HUES48 (cell line): ENCODE measurements at regions not wholly inside any gene's neighbourhood (a gene's known extent, or its start where the extent isn't known, plus 50 kb on each side); places are given as distances from the start of the nearest gene placed in this dataset.

ENCODE experiments used
- H3K27ac ChIP-seq: one replicate; pipeline ENCODE4 v1.7.0; 2013; ENCODE audit warnings: low read depth, low read length, inconsistent platforms
- H3K27me3 ChIP-seq: 2 replicates; pipeline ENCODE4 v1.6.1; 2013; ENCODE audit warnings: mild to moderate bottlenecking, low read length; ENCODE audit not compliant: control insufficient read depth, insufficient read depth
- H3K36me3 ChIP-seq: 2 replicates; pipeline ENCODE4 v1.6.1; 2013; ENCODE audit warnings: low read length; ENCODE audit not compliant: control insufficient read depth, insufficient read depth
- H3K4me1 ChIP-seq: 2 replicates; pipeline ENCODE4 v1.6.1; 2013; ENCODE audit warnings: mild to moderate bottlenecking, low read length; ENCODE audit not compliant: control insufficient read depth, insufficient read depth
- H3K4me3 ChIP-seq: 2 replicates; pipeline ENCODE4 v1.5.1; 2013; ENCODE audit warnings: mild to moderate bottlenecking, low read depth, low read length
- H3K9ac ChIP-seq: 2 replicates; pipeline ENCODE4 v1.6.1; 2013; ENCODE audit warnings: mild to moderate bottlenecking, low read depth, low read length, moderate library complexity
- H3K9me3 ChIP-seq: 2 replicates; pipeline ENCODE4 v1.6.1; 2013; ENCODE audit warnings: low read length; ENCODE audit not compliant: control insufficient read depth, insufficient read depth

DNA sequence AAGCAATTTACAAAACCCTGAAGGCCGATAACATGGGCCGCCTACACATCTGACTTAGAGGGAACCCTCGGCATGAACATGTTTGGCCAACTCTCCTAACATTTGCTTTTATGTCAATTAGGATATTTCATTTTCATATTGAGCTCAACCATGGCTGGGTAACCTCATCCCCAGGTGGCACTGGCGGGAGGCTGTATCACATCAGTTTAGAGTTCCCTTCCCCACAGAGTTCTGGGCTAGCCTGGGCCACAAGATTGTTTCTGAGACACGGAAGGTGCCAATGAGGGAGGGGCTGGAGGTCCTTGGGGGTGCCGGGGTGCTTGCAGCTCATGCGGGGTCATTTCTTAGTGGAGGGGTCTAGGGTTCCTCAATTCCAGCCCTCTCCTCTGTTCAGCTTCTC lies 386.5 kb upstream of the MKI67 start:
- Histone ChIP-seq H3K9ac (no peak overlapping the region), H3K27ac (no peak overlapping the region), H3K27me3 (no peaks in the 10 kb centered on the region), H3K36me3 (no peaks in the 10 kb centered on the region), H3K4me1 (0 out of 2 replicates have a peak, but pooled peaks cover 3% of the 10 kb centered on the region), H3K9me3 (no peaks in the 10 kb centered on the region), H3K4me3 (no peak overlapping the region)

DNA sequence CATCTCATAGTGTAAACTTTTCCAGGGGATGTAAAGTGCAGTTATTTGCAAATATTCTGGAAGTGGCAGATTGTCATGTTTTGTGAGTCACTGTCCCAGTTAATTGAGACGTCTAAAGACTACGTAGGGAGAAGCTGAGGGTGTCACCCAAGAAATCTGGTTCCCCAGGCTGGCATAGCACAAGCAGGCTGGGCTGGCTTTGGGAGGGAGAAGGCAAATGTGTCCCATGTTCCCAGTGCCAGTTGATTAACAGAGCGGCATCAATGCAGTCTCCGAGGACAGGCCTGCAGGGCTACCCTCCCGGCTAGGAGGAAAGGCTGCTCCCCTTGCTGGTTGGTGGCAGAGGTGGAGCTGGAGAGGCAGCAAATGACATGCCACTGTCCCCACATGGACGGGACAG lies 388.3 kb upstream of the MKI67 start:
- H3K27ac ChIP-seq, result no peak overlapping the region
- 0 out of 2 replicates have a peak, but pooled peaks cover 3% of the 10 kb centered on the region for H3K4me1 ChIP-seq
- no peak overlapping the region for H3K9ac ChIP-seq
- H3K27me3 ChIP-seq, result no peaks in the 10 kb centered on the region
- no peaks in the 10 kb centered on the region for H3K9me3 ChIP-seq
- no peaks in the 10 kb centered on the region for H3K36me3 ChIP-seq
- H3K4me3 ChIP-seq, result no peak overlapping the region

GRCh38 chr10:128516180-128516579 lies 390.0 kb upstream of the MKI67 start:
- Histone ChIP-seq H3K27ac (no peak overlapping the region), H3K36me3 (no peaks in the 10 kb centered on the region), H3K27me3 (no peaks in the 10 kb centered on the region), H3K4me1 (0 out of 2 replicates have a peak, but pooled peaks cover 3% of the 10 kb centered on the region), H3K4me3 (no peak overlapping the region), H3K9ac (no peak overlapping the region), H3K9me3 (no peaks in the 10 kb centered on the region)

GRCh38 chr10:128517167-128517566 lies 390.9 kb upstream of the MKI67 start:
- H3K27me3 ChIP-seq, result no peaks in the 10 kb centered on the region
- H3K4me1 ChIP-seq, result 0 out of 2 replicates have a peak, but pooled peaks cover 3% of the 10 kb centered on the region
- no peak overlapping the region for H3K9ac ChIP-seq

DNA sequence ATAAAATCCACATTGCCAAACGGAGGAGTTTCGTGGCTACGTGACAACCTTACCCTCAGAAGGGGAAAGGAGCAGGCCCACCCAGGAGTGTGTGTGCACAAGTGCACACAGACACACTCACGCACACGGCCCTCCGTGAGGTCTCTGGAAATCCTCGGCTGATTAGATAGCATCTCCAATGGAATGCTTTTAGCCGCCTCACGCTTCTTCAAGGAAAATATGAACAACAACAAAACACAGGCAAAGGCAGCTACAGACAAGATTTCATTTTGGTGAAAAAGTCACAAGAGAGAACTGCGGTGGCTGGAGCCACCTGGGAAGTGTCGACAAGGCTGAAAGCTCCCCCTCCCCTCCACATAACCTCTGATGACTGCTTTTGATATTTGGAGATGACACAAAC lies 391.8 kb upstream of the MKI67 start:
- Histone ChIP-seq H3K27ac (no peak overlapping the region), H3K9ac (no peak overlapping the region), H3K27me3 (no peaks in the 10 kb centered on the region), H3K4me3 (no peak overlapping the region), H3K36me3 (no peaks in the 10 kb centered on the region), H3K9me3 (no peaks in the 10 kb centered on the region), H3K4me1 (0 out of 2 replicates have a peak, but pooled peaks cover 3% of the 10 kb centered on the region)

More at GRCh38 chr10:128517167-128517566, 390.9 kb upstream of the MKI67 start:
- H3K9me3 ChIP-seq, result no peaks in the 10 kb centered on the region
- H3K4me3 ChIP-seq, result no peak overlapping the region
- H3K36me3 ChIP-seq, result no peaks in the 10 kb centered on the region
- H3K27ac ChIP-seq, result no peak overlapping the region

- H3K36me3 ChIP-seq, result no peaks in the 10 kb centered on the region
- H3K27me3 ChIP-seq, result no peaks in the 10 kb centered on the region
- H3K4me3 ChIP-seq, result no peak overlapping the region
- no peak overlapping the region for H3K27ac ChIP-seq
- H3K9ac ChIP-seq, result no peak overlapping the region
- 0 out of 2 replicates have a peak, but pooled peaks cover 3% of the 10 kb centered on the region for H3K4me1 ChIP-seq
- H3K9me3 ChIP-seq, result no peaks in the 10 kb centered on the region
These were observed 393.4 kb upstream of the MKI67 start for GRCh38 chr10:128519581-128519980.

- Histone ChIP-seq H3K4me1 (0 out of 2 replicates have a peak, but pooled peaks cover 3% of the 10 kb centered on the region), H3K27ac (no peak overlapping the region), H3K4me3 (no peak overlapping the region), H3K9me3 (no peaks in the 10 kb centered on the region), H3K27me3 (no peaks in the 10 kb centered on the region), H3K36me3 (no peaks in the 10 kb centered on the region), H3K9ac (no peak overlapping the region)
These were observed 394.1 kb upstream of the MKI67 start for GRCh38 chr10:128520211-128520815.

DNA sequence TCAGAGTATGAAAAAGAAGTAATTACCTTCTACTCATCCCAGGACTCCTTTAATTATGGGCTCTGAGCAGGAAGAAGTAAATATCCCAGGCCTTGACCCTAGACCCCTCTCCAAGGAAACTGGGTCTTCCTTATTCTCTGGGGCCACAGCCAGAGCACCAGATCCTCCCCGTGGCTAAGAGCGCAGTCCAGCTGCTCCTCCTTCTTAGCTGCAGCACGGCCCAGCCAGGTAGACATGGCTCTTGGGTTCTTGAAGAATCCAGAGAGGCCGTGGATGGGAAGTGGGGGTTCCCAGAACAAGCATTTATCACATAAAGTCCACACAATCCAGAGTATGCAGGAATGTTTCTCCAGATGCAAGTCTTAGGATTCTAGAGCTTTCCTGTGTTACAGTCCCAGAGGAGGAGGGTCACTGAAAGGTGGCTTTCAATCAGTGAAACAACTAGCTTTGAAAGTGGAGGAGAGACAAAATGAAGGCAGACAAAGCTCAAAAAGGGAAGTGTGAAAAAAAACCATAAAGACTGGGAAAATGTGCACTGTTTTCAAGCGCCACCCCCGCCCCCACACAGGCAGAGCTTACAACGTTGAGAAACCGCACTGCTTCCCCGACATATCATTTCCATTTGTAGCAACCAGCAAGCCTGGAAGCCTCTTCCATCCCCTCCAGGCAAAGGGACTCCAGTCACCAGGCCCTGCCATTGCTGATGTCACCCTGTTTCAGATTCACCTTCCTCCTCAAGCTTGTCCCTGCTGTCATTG lies 396.5 kb upstream of the MKI67 start:
- Histone ChIP-seq H3K9ac (no peak overlapping the region), H3K36me3 (no peaks in the 10 kb centered on the region), H3K4me1 (peaks cover 10% of the 10 kb centered on the region), H3K9me3 (no peaks in the 10 kb centered on the region), H3K4me3 (no peak overlapping the region), H3K27me3 (no peaks in the 10 kb centered on the region), H3K27ac (no peak overlapping the region)

DNA sequence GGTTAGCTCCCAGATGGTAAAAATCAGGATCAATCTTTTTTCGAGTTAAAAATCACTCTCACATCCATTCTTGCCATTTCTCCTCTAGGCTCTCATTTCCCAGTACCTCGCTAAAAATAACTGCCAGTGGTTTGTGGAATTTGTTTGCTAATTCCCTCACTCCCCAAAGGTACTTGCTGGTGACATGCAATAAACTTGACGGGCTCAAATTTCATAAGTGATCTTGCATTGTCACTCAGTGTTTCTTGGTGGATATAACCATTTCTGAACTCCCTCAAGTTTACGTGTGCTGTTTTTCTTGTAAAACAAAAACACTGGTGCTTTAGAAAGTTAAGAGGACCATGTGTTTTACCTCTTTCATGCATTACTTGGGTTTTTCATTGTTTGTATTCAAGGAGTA lies 399.2 kb upstream of the MKI67 start:
- peaks cover 22% of the 10 kb centered on the region for H3K4me1 ChIP-seq
- no peak overlapping the region for H3K4me3 ChIP-seq
- H3K27ac ChIP-seq, result no peak overlapping the region
- H3K27me3 ChIP-seq, result no peaks in the 10 kb centered on the region
- H3K36me3 ChIP-seq, result no peaks in the 10 kb centered on the region
- no peaks in the 10 kb centered on the region for H3K9me3 ChIP-seq
- no peak overlapping the region for H3K9ac ChIP-seq

GRCh38 chr10:128525936-128526335 lies 399.7 kb upstream of the MKI67 start:
- H3K9ac ChIP-seq, result no peak overlapping the region
- H3K27me3 ChIP-seq, result no peaks in the 10 kb centered on the region
- H3K9me3 ChIP-seq, result no peaks in the 10 kb centered on the region
- no peaks in the 10 kb centered on the region for H3K36me3 ChIP-seq
- H3K4me1 ChIP-seq, result peaks cover 22% of the 10 kb centered on the region
- H3K4me3 ChIP-seq, result no peak overlapping the region
- H3K27ac ChIP-seq, result no peak overlapping the region

GRCh38 chr10:128526791-128527375 lies 400.7 kb upstream of the MKI67 start:
- no peaks in the 10 kb centered on the region for H3K36me3 ChIP-seq
- peaks cover 22% of the 10 kb centered on the region for H3K4me1 ChIP-seq
- H3K27ac ChIP-seq, result no peak overlapping the region
- no peak overlapping the region for H3K9ac ChIP-seq
- H3K4me3 ChIP-seq, result no peak overlapping the region
- H3K9me3 ChIP-seq, result no peaks in the 10 kb centered on the region
- no peaks in the 10 kb centered on the region for H3K27me3 ChIP-seq
